ENCODE measurements at regions not wholly inside any gene's neighbourhood (a gene's known extent, or its start where the extent isn't known, plus 50 kb on each side); places are given as distances from the start of the nearest gene placed in this dataset.

GRCh38 chr18:46397174-46397573 is 259.8 kb downstream of the LOXHD1 start (continued):
- TF ChIP-seq MGA (IDR thresholded peaks at IDR 0.05) (peak; percentile 60), CHD1 (IDR thresholded peaks at IDR 0.05; ENCODE audit: low read length) (no peak), STAT6 (CRISPR knock-in tag; IDR thresholded peaks at IDR 0.05) (no peak), CEBPG (CRISPR knock-in tag; IDR thresholded peaks at IDR 0.05) (no peak), CEBPG (tag; conservative IDR thresholded peaks at IDR 0.05 in 1 of 2, IDR thresholded peaks at IDR 0.05 in 1 of 2) (no peak), NR2C2 (CRISPR knock-in tag; IDR thresholded peaks at IDR 0.05) (no peak), NR2C2 (tag; IDR thresholded peaks at IDR 0.05) (peak; percentile 17; the same call in 1 of the 2 replicates), ADNP (tag; IDR thresholded peaks at IDR 0.05) (no peak), RBFOX2 (IDR thresholded peaks at IDR 0.05; ENCODE audit: low read depth, low read length) (no peak)
- TF ChIP-seq, protein P1, sequence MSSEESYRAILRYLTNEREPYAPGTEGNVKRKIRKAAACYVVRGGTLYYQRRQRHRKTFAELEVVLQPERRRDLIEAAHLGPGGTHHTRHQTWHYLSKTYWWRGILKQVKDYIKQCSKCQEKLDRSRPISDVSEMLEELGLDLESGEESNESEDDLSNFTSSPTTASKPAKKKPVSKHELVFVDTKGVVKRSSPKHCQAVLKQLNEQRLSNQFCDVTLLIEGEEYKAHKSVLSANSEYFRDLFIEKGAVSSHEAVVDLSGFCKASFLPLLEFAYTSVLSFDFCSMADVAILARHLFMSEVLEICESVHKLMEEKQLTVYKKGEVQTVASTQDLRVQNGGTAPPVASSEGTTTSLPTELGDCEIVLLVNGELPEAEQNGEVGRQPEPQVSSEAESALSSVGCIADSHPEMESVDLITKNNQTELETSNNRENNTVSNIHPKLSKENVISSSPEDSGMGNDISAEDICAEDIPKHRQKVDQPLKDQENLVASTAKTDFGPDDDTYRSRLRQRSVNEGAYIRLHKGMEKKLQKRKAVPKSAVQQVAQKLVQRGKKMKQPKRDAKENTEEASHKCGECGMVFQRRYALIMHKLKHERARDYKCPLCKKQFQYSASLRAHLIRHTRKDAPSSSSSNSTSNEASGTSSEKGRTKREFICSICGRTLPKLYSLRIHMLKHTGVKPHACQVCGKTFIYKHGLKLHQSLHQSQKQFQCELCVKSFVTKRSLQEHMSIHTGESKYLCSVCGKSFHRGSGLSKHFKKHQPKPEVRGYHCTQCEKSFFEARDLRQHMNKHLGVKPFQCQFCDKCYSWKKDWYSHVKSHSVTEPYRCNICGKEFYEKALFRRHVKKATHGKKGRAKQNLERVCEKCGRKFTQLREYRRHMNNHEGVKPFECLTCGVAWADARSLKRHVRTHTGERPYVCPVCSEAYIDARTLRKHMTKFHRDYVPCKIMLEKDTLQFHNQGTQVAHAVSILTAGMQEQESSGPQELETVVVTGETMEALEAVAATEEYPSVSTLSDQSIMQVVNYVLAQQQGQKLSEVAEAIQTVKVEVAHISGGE (CRISPR knock-in tag; IDR thresholded peaks at IDR 0.05): no peak
